ENCODE measurements at regions not wholly inside any gene's neighbourhood (a gene's known extent, or its start where the extent isn't known, plus 50 kb on each side); places are given as distances from the start of the nearest gene placed in this dataset.

DNA sequence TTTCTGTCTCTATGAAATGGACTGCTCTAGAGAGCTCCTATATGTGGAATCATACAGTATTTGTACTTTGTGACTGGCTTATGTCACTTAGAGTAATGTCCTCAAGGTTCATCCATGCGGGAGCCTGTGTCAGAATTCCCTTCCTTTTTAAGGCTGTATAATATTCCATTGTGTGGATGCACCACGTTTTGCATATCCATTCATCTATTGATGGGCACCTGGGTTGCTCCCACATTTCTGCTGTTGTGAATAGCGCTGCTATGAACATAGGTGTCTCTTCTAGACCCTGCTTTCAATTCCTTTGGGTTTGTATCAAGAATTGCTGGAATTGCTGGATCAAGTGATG is 155.4 kb downstream of the BMP7 start:
- TF ChIP-seq, protein P1, sequence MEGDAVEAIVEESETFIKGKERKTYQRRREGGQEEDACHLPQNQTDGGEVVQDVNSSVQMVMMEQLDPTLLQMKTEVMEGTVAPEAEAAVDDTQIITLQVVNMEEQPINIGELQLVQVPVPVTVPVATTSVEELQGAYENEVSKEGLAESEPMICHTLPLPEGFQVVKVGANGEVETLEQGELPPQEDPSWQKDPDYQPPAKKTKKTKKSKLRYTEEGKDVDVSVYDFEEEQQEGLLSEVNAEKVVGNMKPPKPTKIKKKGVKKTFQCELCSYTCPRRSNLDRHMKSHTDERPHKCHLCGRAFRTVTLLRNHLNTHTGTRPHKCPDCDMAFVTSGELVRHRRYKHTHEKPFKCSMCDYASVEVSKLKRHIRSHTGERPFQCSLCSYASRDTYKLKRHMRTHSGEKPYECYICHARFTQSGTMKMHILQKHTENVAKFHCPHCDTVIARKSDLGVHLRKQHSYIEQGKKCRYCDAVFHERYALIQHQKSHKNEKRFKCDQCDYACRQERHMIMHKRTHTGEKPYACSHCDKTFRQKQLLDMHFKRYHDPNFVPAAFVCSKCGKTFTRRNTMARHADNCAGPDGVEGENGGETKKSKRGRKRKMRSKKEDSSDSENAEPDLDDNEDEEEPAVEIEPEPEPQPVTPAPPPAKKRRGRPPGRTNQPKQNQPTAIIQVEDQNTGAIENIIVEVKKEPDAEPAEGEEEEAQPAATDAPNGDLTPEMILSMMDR (IDR thresholded peaks at IDR 0.05; ENCODE audit: unreplicated experiment), result no peak
- BruUV-seq (replicated peaks), result no TSS peak
- Mint-ChIP-seq H3K9me3 (ENCODE audit: low read depth, unreplicated experiment) (no peaks in the 10 kb centered on the region), H3K4me1 (ENCODE audit: low read depth, unreplicated experiment) (no peaks in the 10 kb centered on the region), H3K36me3 (ENCODE audit: insufficient read depth, unreplicated experiment) (peaks cover 5% of the 10 kb centered on the region), H3K4me3 (ENCODE audit: low read depth, unreplicated experiment) (no peak overlapping the region), H3K27ac (ENCODE audit: unreplicated experiment) (no peak overlapping the region), H3K27me3 (ENCODE audit: unreplicated experiment) (peaks cover 79% of the 10 kb centered on the region)
- CTCF ChIA-PET, result no interaction called here
- intact Hi-C loops (cut with micrococcal nuclease; ENCODE audit: unreplicated experiment), result no loop called here
- no peak for DNase-seq

DNA sequence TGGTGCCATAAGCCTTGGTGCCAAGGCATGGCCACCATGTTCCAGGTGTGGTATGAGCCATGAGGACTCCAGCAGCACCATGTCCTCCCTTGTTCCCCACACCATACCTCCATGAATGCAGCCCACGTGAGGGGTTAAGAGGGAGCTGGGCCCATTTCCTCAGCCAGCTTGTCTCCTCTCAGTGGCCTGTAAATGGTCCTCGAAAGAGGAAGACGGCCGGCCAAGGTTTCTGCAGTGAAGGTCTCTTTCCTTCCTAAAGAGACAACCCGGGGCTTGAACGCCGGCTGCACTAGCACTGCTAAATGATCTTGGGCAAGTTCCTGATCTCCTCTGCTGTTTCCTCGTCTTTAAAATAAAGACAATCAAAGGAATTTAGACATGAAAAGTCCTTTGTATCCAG is 154.0 kb downstream of the BMP7 start:
- TF ChIP-seq, protein P1 (IDR thresholded peaks at IDR 0.05; ENCODE audit: unreplicated experiment), result no peak
- no peaks in the 10 kb centered on the region for H3K4me1 Mint-ChIP-seq (ENCODE audit: low read depth, unreplicated experiment)
- peaks cover 5% of the 10 kb centered on the region for H3K36me3 Mint-ChIP-seq (ENCODE audit: insufficient read depth, unreplicated experiment)
- no TSS peak for BruUV-seq (replicated peaks)
- CTCF ChIA-PET, result no interaction called here
- H3K27me3 Mint-ChIP-seq (ENCODE audit: unreplicated experiment), result peaks cover 79% of the 10 kb centered on the region
- no peak for DNase-seq
- intact Hi-C loops (cut with micrococcal nuclease; ENCODE audit: unreplicated experiment), result no loop called here
- no peak overlapping the region for H3K4me3 Mint-ChIP-seq (ENCODE audit: low read depth, unreplicated experiment)
- no peaks in the 10 kb centered on the region for H3K9me3 Mint-ChIP-seq (ENCODE audit: low read depth, unreplicated experiment)
- no peak overlapping the region for H3K27ac Mint-ChIP-seq (ENCODE audit: unreplicated experiment)

DNA sequence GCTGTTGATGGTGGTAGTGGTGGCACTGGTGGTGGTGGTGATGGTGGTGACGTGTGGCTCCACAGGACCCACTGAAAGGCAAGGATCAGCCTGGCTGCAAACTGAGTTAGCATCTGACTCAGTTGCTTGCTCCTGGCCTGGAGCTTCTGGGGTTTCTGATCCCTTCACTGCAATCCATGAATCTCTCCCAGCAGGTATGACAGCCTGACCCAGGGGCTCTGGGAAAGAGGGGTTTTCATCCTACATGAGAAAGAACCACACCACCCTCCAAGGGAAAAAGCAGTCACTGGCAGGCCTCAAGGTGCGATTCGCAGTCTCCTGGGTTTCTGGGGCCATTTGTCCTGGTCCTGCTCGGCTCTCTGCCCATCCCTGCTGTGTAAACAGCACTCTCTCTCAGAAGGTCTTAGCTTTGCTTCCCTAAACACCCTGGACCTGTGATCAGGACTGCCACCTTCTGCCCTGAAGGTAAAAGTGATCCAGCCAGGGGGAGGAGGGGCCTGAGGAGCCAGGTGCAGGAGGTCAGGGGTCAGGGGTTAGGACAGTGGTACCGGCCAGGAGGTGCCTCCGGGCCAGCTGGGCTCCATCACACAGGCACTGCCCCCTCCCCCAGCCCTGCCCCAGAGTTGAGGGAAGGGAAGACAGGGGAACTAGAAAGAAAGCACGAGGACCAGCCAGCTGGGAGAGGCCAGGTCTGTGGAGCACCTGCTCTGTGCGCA is 152.0 kb downstream of the BMP7 start:
- Mint-ChIP-seq H3K4me3 (ENCODE audit: low read depth, unreplicated experiment) (no peak overlapping the region), H3K4me1 (ENCODE audit: low read depth, unreplicated experiment) (no peaks in the 10 kb centered on the region), H3K9me3 (ENCODE audit: low read depth, unreplicated experiment) (no peaks in the 10 kb centered on the region), H3K27me3 (ENCODE audit: unreplicated experiment) (peaks cover 66% of the 10 kb centered on the region), H3K27ac (ENCODE audit: unreplicated experiment) (no peak overlapping the region), H3K36me3 (ENCODE audit: insufficient read depth, unreplicated experiment) (peaks cover 5% of the 10 kb centered on the region)
- no peak for DNase-seq
- no TSS peak for BruUV-seq (replicated peaks)
- intact Hi-C loops (cut with micrococcal nuclease; ENCODE audit: unreplicated experiment), result no loop called here
- CTCF ChIA-PET, result interaction anchor here (0.6 kb wide), 1 partner anchor 66 kb away, joined by 3 read pairs; no protein-coding TSS in a partner anchor
- TF ChIP-seq, protein P1 (IDR thresholded peaks at IDR 0.05; ENCODE audit: unreplicated experiment), result no peak

DNA sequence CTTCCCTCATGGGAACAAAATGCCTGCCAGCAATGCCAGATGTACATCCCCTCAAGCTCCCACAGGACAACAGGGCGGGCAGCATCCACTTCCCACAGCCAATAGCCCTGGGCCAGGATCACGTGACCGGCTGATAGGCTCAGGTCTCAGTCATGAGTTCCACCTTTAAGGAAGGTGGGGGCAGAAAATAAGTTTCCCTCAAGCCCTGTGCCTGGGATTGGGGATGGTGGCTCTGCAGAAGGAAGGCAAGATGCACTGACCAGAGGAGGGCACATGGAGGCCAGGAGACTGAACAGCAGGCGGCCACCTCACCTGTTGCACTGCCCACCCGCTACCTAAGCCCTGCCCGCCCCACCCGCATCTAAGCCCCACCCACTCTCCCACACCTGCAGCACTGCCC is 149.1 kb downstream of the BMP7 start:
- Mint-ChIP-seq H3K4me3 (ENCODE audit: low read depth, unreplicated experiment) (no peak overlapping the region), H3K27me3 (ENCODE audit: unreplicated experiment) (peaks cover 74% of the 10 kb centered on the region), H3K9me3 (ENCODE audit: low read depth, unreplicated experiment) (no peaks in the 10 kb centered on the region), H3K4me1 (ENCODE audit: low read depth, unreplicated experiment) (no peaks in the 10 kb centered on the region), H3K36me3 (ENCODE audit: insufficient read depth, unreplicated experiment) (peaks cover 5% of the 10 kb centered on the region), H3K27ac (ENCODE audit: unreplicated experiment) (no peak overlapping the region)
- TF ChIP-seq, protein P1 (IDR thresholded peaks at IDR 0.05; ENCODE audit: unreplicated experiment), result no peak
- CTCF ChIA-PET, result no interaction called here
- intact Hi-C loops (cut with micrococcal nuclease; ENCODE audit: unreplicated experiment), result no loop called here
- BruUV-seq (replicated peaks), result no TSS peak
- DNase-seq, result no peak
